Body of pancreas (tissue), 4 donors: ENCODE measurements at regions not wholly inside any gene's neighbourhood (a gene's known extent, or its start where the extent isn't known, plus 50 kb on each side); places are given as distances from the start of the nearest gene placed in this dataset.

Source experiments
- CTCF ChIP-seq, 7 experiments: fragments of 450-650 bp in 4 of 7; fragments of 200-600 bp in 3 of 7; sonication (generic) in 3 of 7; IDR thresholded peaks; one replicate each; pipeline ENCODE4 v1.5.1; 2016 to 2019; ENCODE audit warnings: antibody characterized with exemption in 7 of 7
- POLR2A ChIP-seq, 3 donors: fragments of 450-650 bp; IDR thresholded peaks; one replicate each; pipeline ENCODE4 v1.6.1; 2016; ENCODE audit warnings: antibody characterized with exemption in 3 of 3, mild to moderate bottlenecking in 2 of 3

GRCh38 chr17:69669441-69670178, 255.1 kb downstream of the MAP2K6 start:
- TF ChIP-seq CTCF (IDR thresholded peaks at IDR 0.05) (no peak), POLR2A (IDR thresholded peaks at IDR 0.05) (no peak)
